RWPE1 (cell line): ENCODE measurements at regions not wholly inside any gene's neighbourhood (a gene's known extent, or its start where the extent isn't known, plus 50 kb on each side); places are given as distances from the start of the nearest gene placed in this dataset.
"Not testable (repeated sequence)": the region's sequence is repeated elsewhere in the genome, so short reads cannot be mapped to it uniquely, and the experiment has no call there.

ENCODE experiments used
- CTCF ChIA-PET: fragments of 350-600 bp; sonication (Branson Sonifier 250); formaldehyde crosslinking; extraction: SDS; loops from one replicate; lab custom pipeline; 2021; lab: Yijun Ruan, JAX
- POLR2A ChIA-PET: fragments of 400-600 bp; formaldehyde crosslinking; extraction: SDS; loops from one replicate; lab custom pipeline; 2020; ENCODE audit warnings: antibody characterized with exemption; ENCODE audit not compliant: low non-redundant PET; lab: Yijun Ruan, JAX
- DNase-seq: peaks from one replicate; pipeline ENCODE4 v3.0.0; 2012; ENCODE audit warnings: low spot score
- H3K27ac ChIP-seq: fragments of 450-650 bp; 2 replicates; pipeline ENCODE4 v1.5.1; 2017
- CTCF ChIP-seq: fragments of 450-650 bp; conservative IDR thresholded peaks from 2 replicates; pipeline ENCODE4 v1.5.1; 2017; ENCODE audit warnings: low read depth, mild to moderate bottlenecking

- no peak overlapping the region for H3K27ac ChIP-seq
- DNase-seq: no peak
- POLR2A ChIA-PET: no interaction called here
- CTCF ChIA-PET: no interaction called here
- no peak for TF ChIP-seq CTCF
These were observed 202.1 kb downstream of the ANKRD30B start for GRCh38 chr18:14949800-14950664.

- H3K27ac ChIP-seq, DNase-seq, POLR2A ChIA-PET, CTCF ChIA-PET: not testable (repeated sequence)
These were observed 204.6 kb downstream of the ANKRD30B start for GRCh38 chr18:14952444-14953077.

GRCh38 chr18:14958701-14959100 lies 210.7 kb downstream of the ANKRD30B start:
- CTCF ChIA-PET: no interaction called here
- POLR2A ChIA-PET: no interaction called here
- no peak for TF ChIP-seq CTCF
- DNase-seq: no peak
- H3K27ac ChIP-seq: no peak overlapping the region

- no peak overlapping the region for H3K27ac ChIP-seq
- ChIA-PET POLR2A (no interaction called here), CTCF (interaction anchor here (0.6 kb wide), 1 partner anchor 26 kb away, joined by 3 read pairs; no protein-coding TSS in a partner anchor)
- no peak for DNase-seq
- TF ChIP-seq CTCF: no peak
These were observed 211.6 kb downstream of the ANKRD30B start for GRCh38 chr18:14959550-14959949.

- CTCF ChIA-PET: no interaction called here
- no peak overlapping the region for H3K27ac ChIP-seq
- POLR2A ChIA-PET: no interaction called here
- no peak for TF ChIP-seq CTCF
- no peak for DNase-seq
These were observed 214.0 kb downstream of the ANKRD30B start for GRCh38 chr18:14961991-14962390.

GRCh38 chr18:14962626-14963025 lies 214.7 kb downstream of the ANKRD30B start:
- TF ChIP-seq CTCF: no peak
- no peak for DNase-seq
- H3K27ac ChIP-seq: no peak overlapping the region
- CTCF ChIA-PET: interaction anchor here (0.7 kb wide), 1 partner anchor 504 kb away, joined by 3 read pairs; no protein-coding TSS in a partner anchor
- POLR2A ChIA-PET: no interaction called here

- no peak for DNase-seq
- H3K27ac ChIP-seq: no peak overlapping the region
- CTCF ChIA-PET: interaction anchor here (0.7 kb wide), 1 partner anchor 505 kb away, joined by 3 read pairs; no protein-coding TSS in a partner anchor
- no peak for TF ChIP-seq CTCF
- POLR2A ChIA-PET: no interaction called here
These were observed 215.3 kb downstream of the ANKRD30B start for GRCh38 chr18:14963246-14963645.
